Natural killer cell (primary cell): ENCODE measurements at regions not wholly inside any gene's neighbourhood (a gene's known extent, or its start where the extent isn't known, plus 50 kb on each side); places are given as distances from the start of the nearest gene placed in this dataset.

Experiments
- ATAC-seq, 3 donors: fragments of 150-1000 bp in 2 of 3; fragments of 200-7000 bp in 1 of 3; cut with Tn5 transposase; 1 replicate in 1 of 3; 2 replicates in 2 of 3; pipeline ENCODE4 v1.10.0; 2021; ENCODE audit warnings: mild to moderate bottlenecking in 2 of 3, moderate library complexity in 2 of 3
- DNase-seq, 2 donors: peaks; one replicate each; pipeline versions ENCODE4 v3.0.0 to v3.0.0-alpha.2; 2013 to 2021; ENCODE audit warnings: mixed read lengths in 1 of 2
- H3K27ac ChIP-seq: one replicate; pipeline ENCODE4 v1.5.1; 2013; ENCODE audit warnings: mild to moderate bottlenecking, low read length
- H3K27me3 ChIP-seq: one replicate; pipeline ENCODE4 v1.6.1; 2013; ENCODE audit warnings: low read length; ENCODE audit not compliant: control insufficient read depth, insufficient read depth
- H3K36me3 ChIP-seq: one replicate; pipeline ENCODE4 v1.6.1; 2013; ENCODE audit warnings: low read length; ENCODE audit not compliant: control insufficient read depth, insufficient read depth
- H3K4me1 ChIP-seq: one replicate; pipeline ENCODE4 v1.6.1; 2013; ENCODE audit warnings: low read length; ENCODE audit not compliant: control insufficient read depth, insufficient read depth
- H3K4me3 ChIP-seq: one replicate; pipeline ENCODE4 v1.5.1; 2013; ENCODE audit warnings: low read length
- H3K9me3 ChIP-seq: one replicate; pipeline ENCODE4 v1.6.1; 2013; ENCODE audit warnings: low read length; ENCODE audit not compliant: control insufficient read depth, insufficient read depth
- H3K27ac Mint-ChIP-seq, 2 donors: one replicate each; pipeline ENCODE4 v1.8.0; 2022; ENCODE audit warnings: mild to moderate bottlenecking in 2 of 2, mixed read lengths in 2 of 2, moderate library complexity in 1 of 2
- H3K27me3 Mint-ChIP-seq, 2 donors: one replicate each; pipeline ENCODE4 v1.8.0; 2022; ENCODE audit warnings: low read depth in 2 of 2, mixed read lengths in 2 of 2
- H3K36me3 Mint-ChIP-seq: one replicate; pipeline ENCODE4 v1.8.0; 2022; ENCODE audit warnings: mixed read lengths
- H3K4me1 Mint-ChIP-seq, 2 donors: one replicate each; pipeline ENCODE4 v1.8.0; 2022; ENCODE audit warnings: mixed read lengths in 2 of 2
- H3K4me3 Mint-ChIP-seq: one replicate; pipeline ENCODE4 v1.8.0; 2022; ENCODE audit warnings: mild to moderate bottlenecking, moderate library complexity, mixed read lengths
- H3K9me3 Mint-ChIP-seq, 2 donors: one replicate each; pipeline ENCODE4 v1.8.0; 2022; ENCODE audit warnings: mixed read lengths in 2 of 2
- CTCF ChIP-seq: fragments of 200-600 bp; IDR thresholded peaks from one replicate; pipeline ENCODE4 v1.8.0; 2022; ENCODE audit warnings: antibody characterized with exemption
- WGBS: methylation state at CpG from one replicate; pipeline ENCODE4 v1.1.7; 2013; ENCODE audit warnings: missing lambda C conversion rate; ENCODE audit not compliant: insufficient coverage; 5-methylcytosine and 5-hydroxymethylcytosine counted together
- intact Hi-C: fragments of 100-400 bp; cut with micrococcal nuclease; formaldehyde crosslinking; loops from one replicate; pipeline ENCODE4 v1.14.2; 2022

- DNase-seq (no peak), ATAC-seq (no peak)
- H3K36me3 ChIP-seq, result no peaks in the 10 kb centered on the region
- no peaks in the 10 kb centered on the region for H3K27me3 ChIP-seq
- TF ChIP-seq CTCF, result no peak
- Mint-ChIP-seq H3K27me3 (peaks cover 8 to 30% of the 10 kb centered on the region in 2 donors), H3K4me1 (no peaks in the 10 kb centered on the region), H3K4me3 (no peak overlapping the region), H3K36me3 (no peaks in the 10 kb centered on the region), H3K27ac (no peak overlapping the region), H3K9me3 (no peaks in the 10 kb centered on the region)
- H3K9me3 ChIP-seq, result no peaks in the 10 kb centered on the region
- H3K27ac ChIP-seq, result no peak overlapping the region
- H3K4me3 ChIP-seq, result no peak overlapping the region
- H3K4me1 ChIP-seq, result no peaks in the 10 kb centered on the region
- intact Hi-C loops, result no loop called here
- WGBS, result 63% methylated on average over 8 of the region's 8 CpGs
These were observed 441.7 kb downstream of the RNF144A start for GRCh38 chr2:7358865-7359447.

DNA sequence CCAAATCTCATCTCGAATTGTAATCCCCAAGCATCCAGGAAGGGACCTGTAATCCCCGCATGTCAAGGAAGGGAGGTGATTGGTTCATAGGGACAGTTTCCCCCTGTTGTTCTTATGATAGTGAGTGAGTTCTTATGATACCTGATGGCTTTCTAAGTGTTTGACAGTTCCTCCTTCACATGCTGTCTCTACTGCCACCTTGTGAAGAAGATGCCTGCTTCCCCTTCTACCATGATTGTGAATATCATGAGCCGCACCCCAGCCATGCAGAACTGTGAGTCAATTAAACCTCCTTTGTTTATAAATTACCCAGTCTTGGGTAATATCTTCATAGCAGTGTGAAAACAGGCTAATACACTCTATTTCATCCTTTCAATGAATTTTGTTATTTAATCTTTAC lies 446.7 kb downstream of the RNF144A start:
- Mint-ChIP-seq H3K27me3 (peaks cover 10 to 33% of the 10 kb centered on the region in 2 donors), H3K27ac (no peak overlapping the region), H3K9me3 (peaks cover 0 to 6% of the 10 kb centered on the region in 2 donors), H3K4me1 (no peaks in the 10 kb centered on the region), H3K4me3 (no peak overlapping the region), H3K36me3 (no peaks in the 10 kb centered on the region)
- Histone ChIP-seq H3K4me3 (no peak overlapping the region), H3K27ac (no peak overlapping the region), H3K36me3 (no peaks in the 10 kb centered on the region), H3K27me3 (no peaks in the 10 kb centered on the region), H3K4me1 (no peaks in the 10 kb centered on the region), H3K9me3 (peaks cover 2% of the 10 kb centered on the region)
- DNase-seq (no peak), ATAC-seq (no peak)
- intact Hi-C loops, result no loop called here
- 88% methylated on average over 1 of the region's 3 CpGs for WGBS
- no peak for TF ChIP-seq CTCF

- Histone ChIP-seq H3K27ac (no peak overlapping the region), H3K9me3 (peaks cover 3% of the 10 kb centered on the region), H3K27me3 (no peaks in the 10 kb centered on the region), H3K36me3 (no peaks in the 10 kb centered on the region), H3K4me3 (no peak overlapping the region), H3K4me1 (no peaks in the 10 kb centered on the region)
- no CpG with 5 or more reads among the region's 1 CpG for WGBS
- peaks cover 0 to 7% of the 10 kb centered on the region in 2 donors for H3K9me3 Mint-ChIP-seq
- H3K36me3 Mint-ChIP-seq, result no peaks in the 10 kb centered on the region
- no peak for DNase-seq
- no peak overlapping the region for H3K4me3 Mint-ChIP-seq
- TF ChIP-seq CTCF, result no peak
- no peak overlapping the region for H3K27ac Mint-ChIP-seq
- peaks cover 13 to 30% of the 10 kb centered on the region in 2 donors for H3K27me3 Mint-ChIP-seq
- intact Hi-C loops, result no loop called here
- H3K4me1 Mint-ChIP-seq, result no peaks in the 10 kb centered on the region
- no peak for ATAC-seq
These were observed 451.0 kb downstream of the RNF144A start for GRCh38 chr2:7368211-7368610.

DNA sequence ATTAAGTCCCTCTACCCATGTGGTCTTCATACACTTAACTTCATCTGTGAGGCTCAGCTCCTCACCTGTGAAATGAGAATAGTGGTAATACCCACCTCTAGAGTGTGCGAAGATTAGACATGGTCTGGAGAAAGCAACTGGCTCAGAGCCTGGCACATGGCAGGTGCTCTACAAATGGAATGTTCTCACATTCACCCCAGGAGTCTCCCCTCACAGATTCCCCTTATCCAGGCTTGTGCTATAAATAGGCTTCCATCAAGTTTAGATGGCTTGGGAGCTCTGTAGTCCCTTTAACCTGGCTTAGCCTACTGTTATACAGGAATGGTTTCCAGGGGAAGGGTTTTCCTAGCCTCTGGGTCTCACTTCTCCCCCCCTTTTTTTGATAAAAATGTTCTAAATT lies 455.9 kb downstream of the RNF144A start:
- peaks cover 16 to 23% of the 10 kb centered on the region in 2 donors for H3K27me3 Mint-ChIP-seq
- Histone ChIP-seq H3K36me3 (no peaks in the 10 kb centered on the region), H3K4me3 (no peak overlapping the region), H3K27me3 (no peaks in the 10 kb centered on the region), H3K4me1 (no peaks in the 10 kb centered on the region), H3K9me3 (peaks cover 3% of the 10 kb centered on the region), H3K27ac (no peak overlapping the region)
- no peak overlapping the region for H3K4me3 Mint-ChIP-seq
- intact Hi-C loops, result no loop called here
- no peak for ATAC-seq
- peaks cover 0 to 6% of the 10 kb centered on the region in 2 donors for H3K9me3 Mint-ChIP-seq
- H3K27ac Mint-ChIP-seq, result no peak overlapping the region
- no peak for DNase-seq
- TF ChIP-seq CTCF, result no peak
- no peaks in the 10 kb centered on the region for H3K36me3 Mint-ChIP-seq
- no peaks in the 10 kb centered on the region for H3K4me1 Mint-ChIP-seq
- 100% methylated on average over 1 of the region's 1 CpG for WGBS
